GM06990 (cell line): ENCODE measurements at regions not wholly inside any gene's neighbourhood (a gene's known extent, or its start where the extent isn't known, plus 50 kb on each side); places are given as distances from the start of the nearest gene placed in this dataset.
"Not testable (repeated sequence)": the region's sequence is repeated elsewhere in the genome, so short reads cannot be mapped to it uniquely, and the experiment has no call there.

Source experiments
- DNase-seq: peaks from one replicate; pipeline ENCODE4 v3.0.0-alpha.2; 2011; ENCODE audit not compliant: insufficient read length; ENCODE audit errors: extremely low read depth
- H3K27me3 ChIP-seq: replicated peaks from 2 replicates; pipeline ENCODE4 v1.6.0; 2011; ENCODE audit warnings: low read length; ENCODE audit not compliant: control insufficient read depth, insufficient read depth
- H3K36me3 ChIP-seq: 2 replicates; pipeline ENCODE4 v1.5.1; 2011; ENCODE audit warnings: low read length; ENCODE audit not compliant: control insufficient read depth, insufficient read depth
- H3K4me3 ChIP-seq: replicated peaks from 2 replicates; pipeline ENCODE4 v1.5.1; 2011; ENCODE audit warnings: low read depth, mild to moderate bottlenecking, control low read depth, low read length
- TF ChIP-seq, protein P1 (sequence below): IDR thresholded peaks from 2 replicates; pipeline ENCODE4 v1.5.1; 2011; ENCODE audit warnings: low read length, control low read depth, mild to moderate bottlenecking, inconsistent platforms; ENCODE audit not compliant: insufficient read depth, poor library complexity, severe bottlenecking

DNA sequence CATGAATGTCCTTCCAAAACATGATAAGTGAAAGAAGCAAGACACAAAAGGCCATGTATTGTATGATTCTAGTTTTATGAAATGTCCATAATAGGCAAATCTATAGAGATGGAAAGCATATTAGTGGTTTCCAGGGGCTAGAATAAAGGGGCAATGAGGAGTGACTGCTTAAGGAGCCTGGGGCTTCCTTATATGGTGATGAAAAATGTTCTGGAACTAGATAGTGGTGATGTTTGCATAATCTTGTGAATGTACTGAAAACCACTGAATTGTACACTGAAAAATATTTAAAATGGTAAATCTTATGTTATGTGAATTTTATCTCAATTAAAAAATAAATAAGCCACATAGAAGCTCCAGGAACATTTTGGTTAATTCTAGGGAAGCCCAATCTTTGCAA, 144.4 kb upstream of the ANKRD55 start:
- H3K4me3 ChIP-seq, result no peak overlapping the region
- no peak for DNase-seq
- H3K36me3 ChIP-seq, result no peaks in the 10 kb centered on the region
- no peaks in the 10 kb centered on the region; the same call in 1 of the 2 replicates for H3K27me3 ChIP-seq
- TF ChIP-seq, protein P1, sequence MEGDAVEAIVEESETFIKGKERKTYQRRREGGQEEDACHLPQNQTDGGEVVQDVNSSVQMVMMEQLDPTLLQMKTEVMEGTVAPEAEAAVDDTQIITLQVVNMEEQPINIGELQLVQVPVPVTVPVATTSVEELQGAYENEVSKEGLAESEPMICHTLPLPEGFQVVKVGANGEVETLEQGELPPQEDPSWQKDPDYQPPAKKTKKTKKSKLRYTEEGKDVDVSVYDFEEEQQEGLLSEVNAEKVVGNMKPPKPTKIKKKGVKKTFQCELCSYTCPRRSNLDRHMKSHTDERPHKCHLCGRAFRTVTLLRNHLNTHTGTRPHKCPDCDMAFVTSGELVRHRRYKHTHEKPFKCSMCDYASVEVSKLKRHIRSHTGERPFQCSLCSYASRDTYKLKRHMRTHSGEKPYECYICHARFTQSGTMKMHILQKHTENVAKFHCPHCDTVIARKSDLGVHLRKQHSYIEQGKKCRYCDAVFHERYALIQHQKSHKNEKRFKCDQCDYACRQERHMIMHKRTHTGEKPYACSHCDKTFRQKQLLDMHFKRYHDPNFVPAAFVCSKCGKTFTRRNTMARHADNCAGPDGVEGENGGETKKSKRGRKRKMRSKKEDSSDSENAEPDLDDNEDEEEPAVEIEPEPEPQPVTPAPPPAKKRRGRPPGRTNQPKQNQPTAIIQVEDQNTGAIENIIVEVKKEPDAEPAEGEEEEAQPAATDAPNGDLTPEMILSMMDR, result no peak

DNA sequence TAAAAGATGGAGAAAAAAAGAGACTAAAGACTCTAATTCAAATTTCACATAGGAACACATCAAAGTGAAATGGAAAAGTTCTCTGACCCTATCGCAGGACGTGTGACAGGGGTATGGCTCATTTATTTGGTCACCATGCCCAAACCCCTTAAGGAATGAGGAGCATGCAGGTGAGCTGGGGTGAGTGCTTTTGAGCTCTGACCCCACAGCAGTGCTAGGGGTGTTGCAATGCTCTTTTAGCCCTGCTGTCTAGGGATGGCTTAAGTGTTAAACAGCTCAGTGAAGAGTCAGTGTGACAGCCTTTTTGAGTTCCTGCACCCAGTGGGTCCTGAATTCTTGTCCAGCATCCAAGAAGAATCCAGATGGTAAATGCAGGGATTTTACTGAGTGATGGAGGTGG, 143.0 kb upstream of the ANKRD55 start:
- DNase-seq, result no peak
- no peaks in the 10 kb centered on the region for H3K36me3 ChIP-seq

DNA sequence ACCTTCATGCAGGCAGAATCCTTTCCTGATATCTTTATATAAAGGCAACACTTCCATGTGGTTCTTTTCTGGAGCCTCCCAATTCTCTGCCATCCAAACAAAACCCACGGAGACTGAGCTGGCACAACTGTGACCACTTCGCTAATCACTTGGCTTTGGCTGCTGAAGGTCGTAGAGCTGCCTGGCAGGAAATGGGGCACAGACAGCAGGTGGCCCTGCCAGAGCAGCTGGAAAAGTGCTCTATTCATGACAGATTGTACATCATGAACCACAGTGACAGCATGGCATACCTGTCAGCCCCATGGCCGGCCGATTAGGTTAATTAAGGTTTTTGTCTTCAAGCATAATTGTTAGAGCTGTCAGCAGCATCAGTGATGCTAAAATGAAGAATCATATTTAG, 141.9 kb upstream of the ANKRD55 start:
- no peaks in the 10 kb centered on the region for H3K36me3 ChIP-seq
- no peak overlapping the region for H3K4me3 ChIP-seq
- no peaks in the 10 kb centered on the region; the same call in 1 of the 2 replicates for H3K27me3 ChIP-seq
- TF ChIP-seq, protein P1, result no peak
- no peak for DNase-seq

More for the DNA sequence above, 143.0 kb upstream of the ANKRD55 start:
- no peaks in the 10 kb centered on the region; the same call in 1 of the 2 replicates for H3K27me3 ChIP-seq
- H3K4me3 ChIP-seq, result no peak overlapping the region
- TF ChIP-seq, protein P1, result no peak

DNA sequence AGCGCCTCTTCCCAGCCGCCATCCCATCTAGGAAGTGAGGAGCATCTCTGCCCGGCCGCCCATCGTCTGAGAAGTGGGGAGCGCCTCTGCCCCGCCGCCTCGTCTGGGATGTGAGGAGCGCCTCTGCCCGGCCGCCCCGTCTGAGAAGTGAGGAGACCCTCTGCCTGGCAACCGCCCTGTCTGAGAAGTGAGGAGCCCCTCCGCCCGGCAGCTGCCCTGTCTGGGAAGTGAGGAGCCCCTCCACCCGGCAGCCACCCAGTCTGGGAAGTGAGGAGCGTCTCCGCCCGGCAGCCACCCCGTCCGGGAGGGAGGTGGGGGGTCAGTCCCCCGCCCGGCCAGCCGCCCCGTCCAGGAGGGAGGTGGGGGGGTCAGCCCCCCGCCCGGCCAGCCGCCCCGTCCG, 139.4 kb upstream of the ANKRD55 start:
- not testable (repeated sequence) for H3K4me3 ChIP-seq

GRCh38 chr5:56369361-56369811, 136.3 kb upstream of the ANKRD55 start:
- Histone ChIP-seq H3K36me3 (no peaks in the 10 kb centered on the region), H3K27me3 (no peaks in the 10 kb centered on the region), H3K4me3 (no peak overlapping the region)
- TF ChIP-seq, protein P1, result no peak
- DNase-seq, result no peak

More for the DNA sequence above, 139.4 kb upstream of the ANKRD55 start:
- not testable (repeated sequence) for H3K36me3 ChIP-seq, DNase-seq, H3K27me3 ChIP-seq

DNA sequence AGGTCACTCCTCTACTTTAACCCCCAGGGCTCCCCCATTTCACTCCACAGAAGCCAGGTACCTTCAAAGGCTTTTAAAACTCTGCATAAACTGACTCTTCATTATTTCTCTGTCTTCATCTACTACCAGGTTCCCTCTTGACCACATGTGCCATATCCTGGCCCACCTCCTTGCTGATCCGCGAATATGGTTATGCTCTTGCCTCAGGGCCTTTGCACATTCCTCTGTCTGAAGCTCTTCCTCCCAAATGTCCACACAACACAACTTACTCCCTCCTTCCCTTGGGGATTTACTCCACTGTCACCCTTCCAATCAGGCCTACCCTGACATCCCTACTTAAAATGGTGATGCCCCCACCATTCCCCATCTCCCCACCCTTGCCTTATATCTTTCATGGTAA, 134.6 kb upstream of the ANKRD55 start:
- no peak for DNase-seq
- H3K4me3 ChIP-seq, result no peak overlapping the region
- H3K27me3 ChIP-seq, result no peaks in the 10 kb centered on the region
- no peaks in the 10 kb centered on the region for H3K36me3 ChIP-seq
- TF ChIP-seq, protein P1, result no peak
